Neuronal stem cell (in vitro differentiated cells): ENCODE measurements at regions not wholly inside any gene's neighbourhood (a gene's known extent, or its start where the extent isn't known, plus 50 kb on each side); places are given as distances from the start of the nearest gene placed in this dataset.

Experiments used
- DNase-seq: peaks from one replicate; pipeline ENCODE4 v3.0.0-alpha.2; 2013; ENCODE audit warnings: low spot score
- H2AFZ ChIP-seq: one replicate; pipeline ENCODE4 v1.6.1; 2013; ENCODE audit warnings: mild to moderate bottlenecking, low read length, inconsistent platforms
- H2AK5ac ChIP-seq: 2 replicates; pipeline ENCODE4 v1.6.1; 2013; ENCODE audit warnings: low read depth, mild to moderate bottlenecking, inconsistent platforms, low read length, moderate library complexity, mixed read lengths
- H2BK120ac ChIP-seq: 2 replicates; pipeline ENCODE4 v1.6.1; 2013; ENCODE audit warnings: low read depth, mild to moderate bottlenecking, inconsistent platforms, low read length, moderate library complexity, mixed read lengths
- H2BK12ac ChIP-seq: one replicate; pipeline ENCODE4 v1.6.1; 2013; ENCODE audit warnings: low read length, inconsistent platforms
- H2BK15ac ChIP-seq: 2 replicates; pipeline ENCODE4 v1.6.1; 2013; ENCODE audit warnings: mild to moderate bottlenecking, low read length, inconsistent platforms, mixed read lengths
- H2BK5ac ChIP-seq: one replicate; pipeline ENCODE4 v1.6.1; 2013; ENCODE audit warnings: inconsistent platforms, mild to moderate bottlenecking, low read length, moderate library complexity
- H3K14ac ChIP-seq: one replicate; pipeline ENCODE4 v1.6.1; 2013; ENCODE audit warnings: low read length, inconsistent platforms
- H3K18ac ChIP-seq: 2 replicates; pipeline ENCODE4 v1.6.1; 2013; ENCODE audit warnings: low read length, inconsistent platforms
- H3K23ac ChIP-seq: 2 replicates; pipeline ENCODE4 v1.6.1; 2013; ENCODE audit warnings: low read depth, mild to moderate bottlenecking, mixed read lengths, low read length, inconsistent platforms; ENCODE audit not compliant: poor library complexity
- H3K27ac ChIP-seq: replicated peaks from 3 replicates; pipeline ENCODE4 v1.5.1; 2013; ENCODE audit warnings: low read length, inconsistent platforms
- H3K27me3 ChIP-seq, 3 experiments: 2 replicates each; pipeline ENCODE4 v1.6.1; 2013; ENCODE audit warnings: low read length in 3 of 3, mild to moderate bottlenecking in 2 of 3, inconsistent platforms in 1 of 3, low read depth in 1 of 3, mixed read lengths in 1 of 3, moderate library complexity in 1 of 3; ENCODE audit not compliant: control insufficient read depth in 3 of 3, insufficient read depth in 3 of 3
- H3K36me3 ChIP-seq, 2 donors: replicated peaks in 1 of 2; 2 replicates each; pipeline ENCODE4 v1.6.1; 2013; ENCODE audit warnings: low read length in 2 of 2; ENCODE audit not compliant: control insufficient read depth in 2 of 2, insufficient read depth in 2 of 2
- H3K4ac ChIP-seq: 2 replicates; pipeline ENCODE4 v1.6.1; 2013; ENCODE audit warnings: inconsistent platforms, mild to moderate bottlenecking, low read length, moderate library complexity
- H3K4me1 ChIP-seq, 2 donors: 1 replicate in 1 of 2; 2 replicates in 1 of 2; pipeline ENCODE4 v1.6.1; 2013; ENCODE audit warnings: low read length in 2 of 2, low read depth in 1 of 2; ENCODE audit not compliant: control insufficient read depth in 2 of 2, insufficient read depth in 1 of 2
- H3K4me2 ChIP-seq: one replicate; pipeline ENCODE4 v1.6.1; 2013; ENCODE audit warnings: mild to moderate bottlenecking, low read length, inconsistent platforms; ENCODE audit not compliant: insufficient read depth, poor library complexity, severe bottlenecking
- H3K4me3 ChIP-seq, 2 donors: 2 replicates each; pipeline ENCODE4 v1.5.1; 2013; ENCODE audit warnings: low read length in 2 of 2, mild to moderate bottlenecking in 2 of 2, inconsistent platforms in 1 of 2, moderate library complexity in 1 of 2
- H3K79me1 ChIP-seq: one replicate; pipeline ENCODE4 v1.6.1; 2013; ENCODE audit warnings: low read depth, mild to moderate bottlenecking, inconsistent platforms, low read length, moderate library complexity
- H3K9ac ChIP-seq: one replicate; pipeline ENCODE4 v1.6.1; 2013; ENCODE audit warnings: mild to moderate bottlenecking, low read depth, low read length, inconsistent platforms; ENCODE audit not compliant: poor library complexity
- H3K9me3 ChIP-seq, 2 donors: replicated peaks in 1 of 2; 2 replicates each; pipeline versions ENCODE3 to v1.6.1; 2013; ENCODE audit warnings: low read length in 2 of 2, mild to moderate bottlenecking in 2 of 2, inconsistent platforms in 1 of 2, low read depth in 1 of 2, mixed read lengths in 1 of 2, moderate library complexity in 1 of 2; ENCODE audit not compliant: control insufficient read depth in 2 of 2, insufficient read depth in 1 of 2
- H4K8ac ChIP-seq: one replicate; pipeline ENCODE4 v1.6.1; 2013; ENCODE audit warnings: low read depth, mild to moderate bottlenecking, inconsistent platforms, low read length, moderate library complexity
- H4K91ac ChIP-seq: one replicate; pipeline ENCODE4 v1.6.1; 2013; ENCODE audit warnings: low read length, low read depth, mild to moderate bottlenecking, inconsistent platforms; ENCODE audit not compliant: poor library complexity
- WGBS, 2 donors: extraction: QIAGEN DNeasy Blood & Tissue Kit; methylation state at CpG; one replicate each; pipeline ENCODE4 v1.1.7; 2013; ENCODE audit warnings: missing lambda C conversion rate in 2 of 2, mixed read lengths in 1 of 2; ENCODE audit not compliant: insufficient read length in 2 of 2, insufficient replicate concordance in 1 of 2; ENCODE audit errors: extremely low coverage in 2 of 2; 5-methylcytosine and 5-hydroxymethylcytosine counted together

- Histone ChIP-seq H3K14ac (no peak overlapping the region), H3K27me3 (no peaks in the 10 kb centered on the region), H4K8ac (no peak overlapping the region), H2AFZ (no peak overlapping the region), H3K4me2 (no peak overlapping the region), H3K79me1 (no peaks in the 10 kb centered on the region), H3K27ac (no peak overlapping the region), H3K18ac (no peak overlapping the region), H2BK15ac (no peak overlapping the region), H3K23ac (no peak overlapping the region), H3K4me3 (no peak overlapping the region), H2BK12ac (no peak overlapping the region), H3K36me3 (no peaks in the 10 kb centered on the region), H3K9ac (no peak overlapping the region), H3K4ac (no peak overlapping the region), H2AK5ac (no peak overlapping the region), H4K91ac (no peak overlapping the region), H3K9me3 (no peaks in the 10 kb centered on the region), H2BK5ac (no peak overlapping the region), H2BK120ac (no peak overlapping the region), H3K4me1 (peaks cover 0 to 4% of the 10 kb centered on the region in 2 donors)
- DNase-seq = no peak
- no CpG with 5 or more reads among the region's 3 CpGs for WGBS, 2 donors
Observed at GRCh38 chr11:41943656-41944055, 484.2 kb upstream of the LRRC4C start.

- Histone ChIP-seq H3K4me3 (no peak overlapping the region), H3K9me3 (no peaks in the 10 kb centered on the region), H4K91ac (peak overlapping the region; percentile 64), H3K27me3 (no peaks in the 10 kb centered on the region), H3K27ac (no peak overlapping the region), H3K18ac (peak overlapping the region; percentile 52), H3K9ac (no peak overlapping the region), H3K14ac (no peak overlapping the region), H3K4me1 (peaks cover 0 to 5% of the 10 kb centered on the region in 2 donors), H4K8ac (no peak overlapping the region), H2BK5ac (peak overlapping the region; percentile 78), H2AK5ac (no peak overlapping the region), H2BK12ac (no peak overlapping the region), H3K36me3 (no peaks in the 10 kb centered on the region), H3K4me2 (peak overlapping the region; percentile 2), H2BK15ac (no peak overlapping the region), H2BK120ac (no peak overlapping the region), H3K23ac (peak overlapping the region; percentile 94), H2AFZ (no peak overlapping the region), H3K4ac (no peak overlapping the region), H3K79me1 (no peaks in the 10 kb centered on the region)
- WGBS, 2 donors = no CpG with 5 or more reads among the region's 12 CpGs
- no peak for DNase-seq
Observed at GRCh38 chr11:41947392-41947791, 487.9 kb upstream of the LRRC4C start.

- Histone ChIP-seq H2BK5ac (no peak overlapping the region), H2AK5ac (no peak overlapping the region), H2BK15ac (no peak overlapping the region), H2AFZ (no peak overlapping the region), H3K79me1 (no peaks in the 10 kb centered on the region), H3K9ac (no peak overlapping the region), H3K4ac (no peak overlapping the region), H4K8ac (no peak overlapping the region), H3K4me2 (no peak overlapping the region), H3K4me3 (no peak overlapping the region), H3K9me3 (no peaks in the 10 kb centered on the region), H2BK12ac (no peak overlapping the region), H4K91ac (no peak overlapping the region), H2BK120ac (no peak overlapping the region), H3K4me1 (peaks cover 0 to 5% of the 10 kb centered on the region in 2 donors), H3K36me3 (no peaks in the 10 kb centered on the region), H3K27ac (no peak overlapping the region), H3K18ac (peak overlapping the region; percentile 55), H3K23ac (no peak overlapping the region), H3K14ac (no peak overlapping the region), H3K27me3 (no peaks in the 10 kb centered on the region)
- WGBS, 2 donors = no CpG with 5 or more reads among the region's 4 CpGs
- no peak for DNase-seq
Observed at GRCh38 chr11:41950470-41951143, 491.2 kb upstream of the LRRC4C start.

- no peak overlapping the region for H3K27ac ChIP-seq
- H4K91ac ChIP-seq = no peak overlapping the region
- H2BK5ac ChIP-seq = no peak overlapping the region
- H3K18ac ChIP-seq = no peak overlapping the region
- no peak overlapping the region for H2AFZ ChIP-seq
- H3K9me3 ChIP-seq = no peaks in the 10 kb centered on the region
- no peaks in the 10 kb centered on the region for H3K36me3 ChIP-seq
- H3K9ac ChIP-seq = no peak overlapping the region
- no peak overlapping the region for H2BK12ac ChIP-seq
- H2AK5ac ChIP-seq = no peak overlapping the region
- H3K4me3 ChIP-seq = no peak overlapping the region
- no peaks in the 10 kb centered on the region for H3K27me3 ChIP-seq
- no peak overlapping the region for H2BK120ac ChIP-seq
- H2BK15ac ChIP-seq = no peak overlapping the region
- H3K79me1 ChIP-seq = no peaks in the 10 kb centered on the region
- H3K4me1 ChIP-seq = peaks cover 0 to 2% of the 10 kb centered on the region in 2 donors
- H3K4ac ChIP-seq = no peak overlapping the region
- H4K8ac ChIP-seq = no peak overlapping the region
- H3K14ac ChIP-seq = no peak overlapping the region
- H3K23ac ChIP-seq = no peak overlapping the region
- H3K4me2 ChIP-seq = no peak overlapping the region
- DNase-seq = no peak
Observed at GRCh38 chr11:41954034-41954433, 494.6 kb upstream of the LRRC4C start.
